Daoy (cell line): ENCODE measurements at regions not wholly inside any gene's neighbourhood (a gene's known extent, or its start where the extent isn't known, plus 50 kb on each side); places are given as distances from the start of the nearest gene placed in this dataset.
A peak's percentile ranks its signal among the peaks of the same experiment; 100 is the strongest.

Source experiments
- DNase-seq: peaks from one replicate; pipeline ENCODE4 v3.0.0-alpha.2; 2015; ENCODE audit warnings: low read depth

- no peak for DNase-seq
Observed at GRCh38 chr15:94535298-94536048, 304.1 kb downstream of the MCTP2 start.

GRCh38 chr15:94536549-94536948 is 305.2 kb downstream of the MCTP2 start:
- no peak for DNase-seq

GRCh38 chr15:94538280-94538679 is 306.9 kb downstream of the MCTP2 start:
- DNase-seq = no peak

- no peak for DNase-seq
Observed at GRCh38 chr15:94542391-94542790, 311.0 kb downstream of the MCTP2 start.

- DNase-seq = no peak
Observed at GRCh38 chr15:94546808-94547207, 315.4 kb downstream of the MCTP2 start.

GRCh38 chr15:94547711-94548110 is 316.4 kb downstream of the MCTP2 start:
- no peak for DNase-seq

GRCh38 chr15:94555841-94556519 is 324.6 kb downstream of the MCTP2 start:
- DNase-seq = no peak

- DNase-seq = no peak
Observed at GRCh38 chr15:94561036-94561689, 329.8 kb downstream of the MCTP2 start.

- no peak for DNase-seq
Observed at GRCh38 chr15:94563456-94563855, 332.1 kb downstream of the MCTP2 start.

- peak; percentile 42 for DNase-seq
Observed at GRCh38 chr15:94576889-94577533, 345.6 kb downstream of the MCTP2 start.

- no peak for DNase-seq
Observed at GRCh38 chr15:94579286-94579685, 347.9 kb downstream of the MCTP2 start.

- DNase-seq = no peak
Observed at GRCh38 chr15:94580211-94580885, 349.0 kb downstream of the MCTP2 start.

- peak; percentile 69 for DNase-seq
Observed at GRCh38 chr15:94582368-94582767, 351.0 kb downstream of the MCTP2 start.

- peak; percentile 85 for DNase-seq
Observed at GRCh38 chr15:94584833-94585244, 353.5 kb downstream of the MCTP2 start.

- no peak for DNase-seq
Observed at GRCh38 chr15:94586099-94586498, 354.7 kb downstream of the MCTP2 start.

- DNase-seq = no peak
Observed at GRCh38 chr15:94587113-94587512, 355.8 kb downstream of the MCTP2 start.

GRCh38 chr15:94588993-94589392 is 357.6 kb downstream of the MCTP2 start:
- no peak for DNase-seq

GRCh38 chr15:94592495-94592894 is 361.1 kb downstream of the MCTP2 start:
- DNase-seq = no peak

- no peak for DNase-seq
Observed at GRCh38 chr15:94596707-94597106, 365.3 kb downstream of the MCTP2 start.

- DNase-seq = no peak
Observed at GRCh38 chr15:94600505-94600904, 369.1 kb downstream of the MCTP2 start.

- DNase-seq = no peak
Observed at GRCh38 chr15:94602754-94603470, 371.6 kb downstream of the MCTP2 start.
